ENCODE measurements at regions not wholly inside any gene's neighbourhood (a gene's known extent, or its start where the extent isn't known, plus 50 kb on each side); places are given as distances from the start of the nearest gene placed in this dataset.
"Not testable (repeated sequence)": the region's sequence is repeated elsewhere in the genome, so short reads cannot be mapped to it uniquely, and the experiment has no call there.

- no peak overlapping the region for H3K4me3 ChIP-seq (ENCODE audit: low read length)
- no peak for DNase-seq (ENCODE audit: low read depth)
- no peak for TF ChIP-seq CTCF (conservative IDR thresholded peaks at IDR 0.05; ENCODE audit: low read length)
Measured at GRCh38 chr14:105968291-105968690, 441.9 kb downstream of the TMEM121 start.

GRCh38 chr14:105969026-105969425 lies 442.6 kb downstream of the TMEM121 start:
- DNase-seq (ENCODE audit: low read depth); H3K4me3 ChIP-seq (ENCODE audit: low read length): not testable (repeated sequence)

GRCh38 chr14:105970821-105971220 lies 444.4 kb downstream of the TMEM121 start:
- H3K4me3 ChIP-seq (ENCODE audit: low read length); DNase-seq (ENCODE audit: low read depth): not testable (repeated sequence)

- TF ChIP-seq CTCF (conservative IDR thresholded peaks at IDR 0.05; ENCODE audit: low read length), result no peak
- DNase-seq (ENCODE audit: low read depth), result no peak
Measured at GRCh38 chr14:105971593-105972500, 445.5 kb downstream of the TMEM121 start.

GRCh38 chr14:105974902-105975301 lies 448.5 kb downstream of the TMEM121 start:
- DNase-seq (ENCODE audit: low read depth), result no peak
- no peak overlapping the region for H3K4me3 ChIP-seq (ENCODE audit: low read length)
- TF ChIP-seq CTCF (conservative IDR thresholded peaks at IDR 0.05; ENCODE audit: low read length), result no peak

More at GRCh38 chr14:105971593-105972500, 445.5 kb downstream of the TMEM121 start:
- no peak overlapping the region for H3K4me3 ChIP-seq (ENCODE audit: low read length)

GRCh38 chr14:105978618-105979295 lies 452.4 kb downstream of the TMEM121 start:
- H3K4me3 ChIP-seq (ENCODE audit: low read length), result no peak overlapping the region
- DNase-seq (ENCODE audit: low read depth), result no peak
- no peak for TF ChIP-seq CTCF (conservative IDR thresholded peaks at IDR 0.05; ENCODE audit: low read length)

- no peak for TF ChIP-seq CTCF (conservative IDR thresholded peaks at IDR 0.05; ENCODE audit: low read length)
- H3K4me3 ChIP-seq (ENCODE audit: low read length), result no peak overlapping the region
- no peak for DNase-seq (ENCODE audit: low read depth)
Measured at GRCh38 chr14:105979446-105979845, 453.1 kb downstream of the TMEM121 start.

GRCh38 chr14:105980224-105980623 lies 453.8 kb downstream of the TMEM121 start:
- no peak overlapping the region for H3K4me3 ChIP-seq (ENCODE audit: low read length)
- peak; percentile 12 for DNase-seq (ENCODE audit: low read depth)
- TF ChIP-seq CTCF (conservative IDR thresholded peaks at IDR 0.05; ENCODE audit: low read length), result no peak

GRCh38 chr14:105981517-105982302 lies 455.3 kb downstream of the TMEM121 start:
- H3K4me3 ChIP-seq (ENCODE audit: low read length); DNase-seq (ENCODE audit: low read depth): not testable (repeated sequence)
